Astrocyte of the spinal cord (primary cell): ENCODE measurements at regions not wholly inside any gene's neighbourhood (a gene's known extent, or its start where the extent isn't known, plus 50 kb on each side); places are given as distances from the start of the nearest gene placed in this dataset.

Experiments used
- DNase-seq: peaks from one replicate; pipeline ENCODE4 v3.0.0; 2011; ENCODE audit warnings: low read depth, low spot score
- H3K4me3 ChIP-seq: 2 replicates; pipeline ENCODE4 v1.5.1; 2011; ENCODE audit warnings: low read depth, mild to moderate bottlenecking, low read length, moderate library complexity
- in situ Hi-C: cut with HindIII; loops from 2 replicates; pipeline ENCODE4 v1.10.0; 2017; ENCODE audit warnings: low sequenced_read_pairs
- TF ChIP-seq, protein P1 (sequence below): IDR thresholded peaks from 2 replicates; pipeline ENCODE4 v1.5.1; 2012; ENCODE audit warnings: low read depth, mild to moderate bottlenecking, low read length, inconsistent platforms

DNA sequence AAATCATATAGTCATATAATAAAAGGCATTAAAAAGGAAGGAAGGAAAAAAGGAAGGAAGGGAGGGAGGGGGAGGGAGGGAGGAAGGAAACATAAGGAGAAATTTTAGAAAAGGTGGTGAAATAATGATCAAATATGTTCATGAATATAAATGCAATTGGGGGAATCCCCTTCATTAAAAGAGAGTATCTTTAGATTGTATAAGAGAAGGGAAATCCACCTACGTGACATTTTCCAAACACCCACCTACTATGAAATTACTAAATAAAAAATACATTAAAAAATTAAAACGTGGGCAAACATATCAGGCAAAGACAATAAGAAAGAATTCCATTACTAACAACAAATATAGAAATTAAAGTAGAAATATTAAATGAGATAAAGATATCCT, 203.4 kb upstream of the PARD3B start:
- TF ChIP-seq, protein P1, sequence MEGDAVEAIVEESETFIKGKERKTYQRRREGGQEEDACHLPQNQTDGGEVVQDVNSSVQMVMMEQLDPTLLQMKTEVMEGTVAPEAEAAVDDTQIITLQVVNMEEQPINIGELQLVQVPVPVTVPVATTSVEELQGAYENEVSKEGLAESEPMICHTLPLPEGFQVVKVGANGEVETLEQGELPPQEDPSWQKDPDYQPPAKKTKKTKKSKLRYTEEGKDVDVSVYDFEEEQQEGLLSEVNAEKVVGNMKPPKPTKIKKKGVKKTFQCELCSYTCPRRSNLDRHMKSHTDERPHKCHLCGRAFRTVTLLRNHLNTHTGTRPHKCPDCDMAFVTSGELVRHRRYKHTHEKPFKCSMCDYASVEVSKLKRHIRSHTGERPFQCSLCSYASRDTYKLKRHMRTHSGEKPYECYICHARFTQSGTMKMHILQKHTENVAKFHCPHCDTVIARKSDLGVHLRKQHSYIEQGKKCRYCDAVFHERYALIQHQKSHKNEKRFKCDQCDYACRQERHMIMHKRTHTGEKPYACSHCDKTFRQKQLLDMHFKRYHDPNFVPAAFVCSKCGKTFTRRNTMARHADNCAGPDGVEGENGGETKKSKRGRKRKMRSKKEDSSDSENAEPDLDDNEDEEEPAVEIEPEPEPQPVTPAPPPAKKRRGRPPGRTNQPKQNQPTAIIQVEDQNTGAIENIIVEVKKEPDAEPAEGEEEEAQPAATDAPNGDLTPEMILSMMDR, result no peak
- in situ Hi-C loops, result no loop called here
- DNase-seq, result no peak
- no peak overlapping the region for H3K4me3 ChIP-seq

DNA sequence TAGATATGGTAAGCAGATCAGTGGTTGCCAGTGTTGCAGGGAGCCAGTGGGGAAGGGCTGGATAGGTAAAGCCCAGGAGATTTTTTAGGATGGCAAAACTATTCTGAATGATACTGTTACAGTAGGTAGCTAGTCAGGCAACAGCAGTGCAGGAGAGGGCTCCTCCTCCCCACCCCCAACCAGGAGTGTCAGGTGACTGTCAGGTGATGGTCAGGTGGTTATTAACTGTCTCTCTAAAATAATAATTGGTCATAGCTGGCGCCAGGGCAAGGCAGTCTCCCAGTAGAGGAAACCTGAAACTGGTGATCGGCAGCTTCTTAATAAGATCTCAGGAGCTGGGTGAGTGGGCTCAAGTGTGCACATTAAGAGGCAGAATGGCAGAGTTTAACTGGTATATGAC, 201.6 kb upstream of the PARD3B start:
- TF ChIP-seq, protein P1, result no peak
- no peak overlapping the region for H3K4me3 ChIP-seq
- in situ Hi-C loops, result no loop called here
- no peak for DNase-seq

DNA sequence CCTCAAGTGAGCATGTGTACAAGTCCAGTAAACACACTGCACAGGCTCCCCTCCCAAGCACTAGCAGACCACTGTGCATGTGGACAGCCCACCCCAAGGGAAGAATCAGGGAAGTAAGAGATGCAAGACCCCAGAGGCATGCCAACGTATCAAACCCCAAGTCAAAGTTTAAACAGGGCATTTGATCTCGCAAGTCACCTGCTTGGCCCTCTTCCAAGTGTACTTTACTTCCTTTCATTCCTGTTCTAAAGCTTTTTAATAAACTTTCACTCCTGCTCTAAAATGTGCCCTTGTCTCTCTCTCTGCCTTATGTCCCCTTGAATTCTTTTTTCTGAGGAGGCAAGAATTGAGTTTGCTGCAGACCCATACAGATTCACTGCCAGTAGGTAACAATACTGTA, 201.2 kb upstream of the PARD3B start:
- in situ Hi-C loops, result no loop called here
- no peak overlapping the region for H3K4me3 ChIP-seq
- no peak for DNase-seq
- TF ChIP-seq, protein P1, result no peak

GRCh38 chr2:204346906-204347305, 198.4 kb upstream of the PARD3B start:
- no peak for DNase-seq
- TF ChIP-seq, protein P1, result no peak
- in situ Hi-C loops, result no loop called here
- no peak overlapping the region for H3K4me3 ChIP-seq

GRCh38 chr2:204353823-204354222, 191.5 kb upstream of the PARD3B start:
- no peak for DNase-seq
- no peak overlapping the region for H3K4me3 ChIP-seq
- TF ChIP-seq, protein P1, result no peak
- in situ Hi-C loops, result no loop called here

DNA sequence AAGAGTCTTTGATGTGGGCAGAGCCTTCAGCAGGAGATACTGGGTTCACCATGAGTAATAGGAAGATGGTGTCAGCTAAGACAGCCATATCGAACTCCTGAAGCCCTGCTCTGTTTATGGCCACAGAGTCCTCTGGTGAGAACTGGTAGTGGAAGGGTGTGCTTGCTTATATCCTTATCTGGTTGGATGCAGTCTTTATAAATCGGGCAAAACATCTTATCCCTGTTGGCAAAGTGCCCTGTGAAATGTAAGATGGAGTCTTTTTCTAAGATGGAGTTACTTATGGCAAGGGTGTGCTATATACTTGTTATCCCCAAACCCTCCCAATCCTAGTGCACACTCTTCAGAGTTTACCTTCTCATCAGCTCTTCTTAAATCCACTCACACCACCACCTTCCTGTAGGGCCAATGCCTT, 190.8 kb upstream of the PARD3B start:
- TF ChIP-seq, protein P1, result no peak
- DNase-seq, result no peak
- in situ Hi-C loops, result no loop called here
- H3K4me3 ChIP-seq, result no peak overlapping the region

- H3K4me3 ChIP-seq, result no peak overlapping the region
- no peak for DNase-seq
- TF ChIP-seq, protein P1, result no peak
- in situ Hi-C loops, result no loop called here
Observed at GRCh38 chr2:204355688-204356087, 189.6 kb upstream of the PARD3B start.
